Gastrocnemius medialis (tissue), 4 donors: ENCODE measurements at regions not wholly inside any gene's neighbourhood (a gene's known extent, or its start where the extent isn't known, plus 50 kb on each side); places are given as distances from the start of the nearest gene placed in this dataset.

ENCODE experiments used
- POLR2A ChIP-seq, 2 donors: fragments of 450-650 bp; IDR thresholded peaks; one replicate each; pipeline ENCODE4 v1.6.1; 2017; ENCODE audit warnings: antibody characterized with exemption in 2 of 2, mild to moderate bottlenecking in 2 of 2, moderate library complexity in 2 of 2
- TF ChIP-seq, protein P1 (sequence below), 5 experiments: fragments of 450-650 bp in 3 of 5; fragments of 200-600 bp in 2 of 5; sonication (generic) in 2 of 5; IDR thresholded peaks in 4 of 5; conservative IDR thresholded peaks in 1 of 5; 1 replicate in 4 of 5; 2 replicates in 1 of 5; pipeline ENCODE4 v1.5.1; 2016 to 2019; ENCODE audit warnings: antibody characterized with exemption in 5 of 5, mild to moderate bottlenecking in 3 of 5, moderate library complexity in 3 of 5

DNA sequence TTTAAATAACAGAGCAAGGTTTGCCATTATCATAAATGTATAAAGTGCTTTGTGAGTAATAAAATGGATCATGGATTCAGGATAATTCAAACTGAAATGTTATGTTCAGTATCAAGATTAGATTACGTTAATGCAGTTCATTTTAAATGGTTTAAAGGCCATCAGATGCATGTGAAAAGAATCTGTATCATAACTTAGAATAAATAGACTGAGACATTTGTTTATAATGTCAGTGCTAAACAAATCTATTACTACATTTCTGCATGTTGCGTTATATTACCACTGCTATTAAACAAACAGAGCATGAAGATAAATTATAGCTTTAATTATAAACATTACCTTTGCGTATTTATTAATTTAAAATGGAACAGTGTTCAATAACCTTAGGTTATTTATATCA lies 160.2 kb downstream of the TOX3 start:
- TF ChIP-seq, protein P1, sequence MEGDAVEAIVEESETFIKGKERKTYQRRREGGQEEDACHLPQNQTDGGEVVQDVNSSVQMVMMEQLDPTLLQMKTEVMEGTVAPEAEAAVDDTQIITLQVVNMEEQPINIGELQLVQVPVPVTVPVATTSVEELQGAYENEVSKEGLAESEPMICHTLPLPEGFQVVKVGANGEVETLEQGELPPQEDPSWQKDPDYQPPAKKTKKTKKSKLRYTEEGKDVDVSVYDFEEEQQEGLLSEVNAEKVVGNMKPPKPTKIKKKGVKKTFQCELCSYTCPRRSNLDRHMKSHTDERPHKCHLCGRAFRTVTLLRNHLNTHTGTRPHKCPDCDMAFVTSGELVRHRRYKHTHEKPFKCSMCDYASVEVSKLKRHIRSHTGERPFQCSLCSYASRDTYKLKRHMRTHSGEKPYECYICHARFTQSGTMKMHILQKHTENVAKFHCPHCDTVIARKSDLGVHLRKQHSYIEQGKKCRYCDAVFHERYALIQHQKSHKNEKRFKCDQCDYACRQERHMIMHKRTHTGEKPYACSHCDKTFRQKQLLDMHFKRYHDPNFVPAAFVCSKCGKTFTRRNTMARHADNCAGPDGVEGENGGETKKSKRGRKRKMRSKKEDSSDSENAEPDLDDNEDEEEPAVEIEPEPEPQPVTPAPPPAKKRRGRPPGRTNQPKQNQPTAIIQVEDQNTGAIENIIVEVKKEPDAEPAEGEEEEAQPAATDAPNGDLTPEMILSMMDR (IDR thresholded peaks at IDR 0.05 in 4 of 5, conservative IDR thresholded peaks at IDR 0.05 in 1 of 5): no peak
- no peak for TF ChIP-seq POLR2A (IDR thresholded peaks at IDR 0.05)
